ENCODE measurements at regions not wholly inside any gene's neighbourhood (a gene's known extent, or its start where the extent isn't known, plus 50 kb on each side); places are given as distances from the start of the nearest gene placed in this dataset.

DNA sequence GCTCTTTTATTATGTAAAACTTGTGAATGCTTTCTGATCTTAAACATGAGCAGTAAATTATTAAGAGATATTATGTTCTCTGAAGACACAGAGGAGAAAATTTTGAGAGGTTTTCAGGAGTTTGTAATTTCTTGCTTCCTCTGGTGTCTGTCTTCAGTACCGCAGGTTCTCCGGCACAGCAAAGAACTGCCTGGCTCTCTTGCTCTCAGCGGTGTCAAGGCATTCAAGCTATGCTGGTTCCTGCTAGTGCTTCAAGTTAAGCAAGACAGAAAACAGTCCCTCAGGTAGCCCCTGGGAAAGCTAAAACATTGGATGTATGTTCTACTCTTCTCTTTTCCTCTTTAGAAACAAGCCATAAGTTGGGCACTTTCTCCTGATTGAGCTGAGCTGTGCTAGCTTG lies 120.2 kb upstream of the CENPE start:
- no peak overlapping the region for H2AFZ ChIP-seq (ENCODE audit: low read length, unreplicated experiment)
- no peaks in the 10 kb centered on the region for H3K4me1 ChIP-seq (ENCODE audit: control insufficient read depth, insufficient read depth, low read length, unreplicated experiment)

GRCh38 chr4:103308248-103308561 lies 110.1 kb upstream of the CENPE start:
- Histone ChIP-seq H2AFZ (ENCODE audit: low read length, unreplicated experiment) (no peak overlapping the region), H3K4me3 (ENCODE audit: low read depth, low read length) (no peak overlapping the region), H3K4me1 (ENCODE audit: control insufficient read depth, insufficient read depth, low read length, unreplicated experiment) (no peaks in the 10 kb centered on the region), H3K27me3 (ENCODE audit: insufficient read depth, low read length) (peaks cover 13% of the 10 kb centered on the region; the same call in 1 of the 2 replicates), H3K79me2 (ENCODE audit: control insufficient read depth, insufficient read depth, low read length, unreplicated experiment) (no peaks in the 10 kb centered on the region), H3K36me3 (ENCODE audit: insufficient read depth, low read length) (no peaks in the 10 kb centered on the region), H3K27ac (ENCODE audit: low read depth, low read length) (no peak overlapping the region)

More for the DNA sequence above, 120.2 kb upstream of the CENPE start:
- H3K27ac ChIP-seq (ENCODE audit: low read depth, low read length), result no peak overlapping the region
- H3K79me2 ChIP-seq (ENCODE audit: control insufficient read depth, insufficient read depth, low read length, unreplicated experiment), result no peaks in the 10 kb centered on the region
- no peaks in the 10 kb centered on the region for H3K36me3 ChIP-seq (ENCODE audit: insufficient read depth, low read length)
- H3K27me3 ChIP-seq (ENCODE audit: insufficient read depth, low read length), result no peaks in the 10 kb centered on the region
- H3K4me3 ChIP-seq (ENCODE audit: low read depth, low read length), result no peak overlapping the region

DNA sequence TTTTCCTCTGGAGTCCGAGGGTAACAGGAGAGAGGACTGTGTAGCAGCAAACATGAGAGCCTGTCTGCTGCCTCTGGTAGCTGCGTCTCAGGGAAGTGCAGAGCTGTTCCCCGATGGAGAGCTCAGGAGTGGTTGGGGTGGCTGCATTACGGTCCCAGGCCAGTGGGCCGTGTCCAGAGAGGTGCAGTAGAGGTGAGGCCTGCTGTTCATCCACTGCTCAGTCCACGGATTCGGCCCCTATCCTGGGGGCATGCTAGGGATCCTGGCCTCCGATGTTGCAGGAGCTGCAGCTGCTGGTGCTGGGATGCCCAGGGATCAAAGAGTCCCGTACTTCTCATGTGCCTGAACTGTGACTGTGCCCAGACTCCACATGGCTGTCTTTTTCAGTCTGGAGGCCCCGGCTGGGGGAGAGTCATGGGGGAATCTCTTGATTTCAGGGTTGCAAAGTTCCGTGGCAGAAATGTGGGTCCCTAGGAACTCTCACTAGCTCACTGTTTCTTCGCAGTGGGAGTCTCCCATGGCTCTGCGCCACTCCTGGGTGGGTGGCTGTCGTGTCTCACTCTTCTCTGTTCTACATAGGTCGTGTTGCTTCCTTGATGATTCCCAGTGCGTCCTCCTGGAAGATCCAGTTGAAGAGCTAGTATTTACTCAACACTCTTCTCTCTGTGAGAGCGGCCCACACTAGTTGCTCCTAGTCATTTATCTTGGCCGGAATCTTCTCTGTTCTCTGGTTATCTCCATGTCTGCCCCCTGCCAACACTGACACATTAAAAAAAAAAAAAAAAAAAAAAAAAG lies 109.5 kb upstream of the CENPE start:
- no peaks in the 10 kb centered on the region for H3K79me2 ChIP-seq (ENCODE audit: control insufficient read depth, insufficient read depth, low read length, unreplicated experiment)

GRCh38 chr4:103306870-103307375 lies 108.8 kb upstream of the CENPE start:
- no peaks in the 10 kb centered on the region for H3K79me2 ChIP-seq (ENCODE audit: control insufficient read depth, insufficient read depth, low read length, unreplicated experiment)
- no peaks in the 10 kb centered on the region for H3K4me1 ChIP-seq (ENCODE audit: control insufficient read depth, insufficient read depth, low read length, unreplicated experiment)
- peaks cover 10% of the 10 kb centered on the region; the same call in 1 of the 2 replicates for H3K27me3 ChIP-seq (ENCODE audit: insufficient read depth, low read length)
- H3K36me3 ChIP-seq (ENCODE audit: insufficient read depth, low read length), result no peaks in the 10 kb centered on the region
- no peak overlapping the region for H3K4me3 ChIP-seq (ENCODE audit: low read depth, low read length)
- H2AFZ ChIP-seq (ENCODE audit: low read length, unreplicated experiment), result no peak overlapping the region
- no peak overlapping the region for H3K27ac ChIP-seq (ENCODE audit: low read depth, low read length)

More for the DNA sequence above, 109.5 kb upstream of the CENPE start:
- H2AFZ ChIP-seq (ENCODE audit: low read length, unreplicated experiment), result no peak overlapping the region
- no peak overlapping the region for H3K27ac ChIP-seq (ENCODE audit: low read depth, low read length)
- H3K36me3 ChIP-seq (ENCODE audit: insufficient read depth, low read length), result no peaks in the 10 kb centered on the region
- H3K4me3 ChIP-seq (ENCODE audit: low read depth, low read length), result no peak overlapping the region
- H3K4me1 ChIP-seq (ENCODE audit: control insufficient read depth, insufficient read depth, low read length, unreplicated experiment), result no peaks in the 10 kb centered on the region
- peaks cover 13% of the 10 kb centered on the region; the same call in 1 of the 2 replicates for H3K27me3 ChIP-seq (ENCODE audit: insufficient read depth, low read length)

- Histone ChIP-seq H3K4me3 (ENCODE audit: low read depth, low read length) (no peak overlapping the region), H2AFZ (ENCODE audit: low read length, unreplicated experiment) (no peak overlapping the region), H3K4me1 (ENCODE audit: control insufficient read depth, insufficient read depth, low read length, unreplicated experiment) (no peaks in the 10 kb centered on the region), H3K36me3 (ENCODE audit: insufficient read depth, low read length) (no peaks in the 10 kb centered on the region), H3K27me3 (ENCODE audit: insufficient read depth, low read length) (peaks cover 10% of the 10 kb centered on the region; the same call in 1 of the 2 replicates), H3K79me2 (ENCODE audit: control insufficient read depth, insufficient read depth, low read length, unreplicated experiment) (no peaks in the 10 kb centered on the region), H3K27ac (ENCODE audit: low read depth, low read length) (no peak overlapping the region)
Observed at GRCh38 chr4:103305355-103305754, 107.2 kb upstream of the CENPE start.

- H2AFZ ChIP-seq (ENCODE audit: low read length, unreplicated experiment), result no peak overlapping the region
- H3K36me3 ChIP-seq (ENCODE audit: insufficient read depth, low read length), result no peaks in the 10 kb centered on the region
- H3K79me2 ChIP-seq (ENCODE audit: control insufficient read depth, insufficient read depth, low read length, unreplicated experiment), result no peaks in the 10 kb centered on the region
Observed at GRCh38 chr4:103303011-103303410, 104.9 kb upstream of the CENPE start.

DNA sequence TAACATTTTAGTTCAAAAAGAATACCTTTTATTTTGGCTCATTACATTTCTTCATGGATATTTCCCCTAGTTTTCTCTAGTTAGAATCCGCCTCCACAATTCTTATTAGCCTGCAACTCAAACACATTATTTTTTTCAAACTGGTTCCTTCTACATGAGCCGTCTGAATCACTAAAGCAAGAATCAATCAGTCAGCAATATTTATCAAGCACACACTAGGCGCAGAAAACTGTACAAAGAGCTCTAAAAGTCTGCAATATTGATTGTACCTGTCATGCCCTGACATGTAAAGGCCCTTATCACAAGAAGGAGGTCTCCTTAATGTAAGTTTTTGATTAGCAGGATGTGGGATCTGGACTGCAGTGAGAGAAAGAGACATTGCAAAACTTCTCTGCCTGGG lies 94.8 kb upstream of the CENPE start:
- Histone ChIP-seq H3K79me2 (ENCODE audit: control insufficient read depth, insufficient read depth, low read length, unreplicated experiment) (no peaks in the 10 kb centered on the region), H2AFZ (ENCODE audit: low read length, unreplicated experiment) (no peak overlapping the region), H3K27ac (ENCODE audit: low read depth, low read length) (no peak overlapping the region), H3K27me3 (ENCODE audit: insufficient read depth, low read length) (peaks cover 14% of the 10 kb centered on the region; the same call in 1 of the 2 replicates), H3K36me3 (ENCODE audit: insufficient read depth, low read length) (no peaks in the 10 kb centered on the region), H3K4me3 (ENCODE audit: low read depth, low read length) (no peak overlapping the region), H3K4me1 (ENCODE audit: control insufficient read depth, insufficient read depth, low read length, unreplicated experiment) (no peaks in the 10 kb centered on the region)

More at GRCh38 chr4:103303011-103303410, 104.9 kb upstream of the CENPE start:
- H3K4me1 ChIP-seq (ENCODE audit: control insufficient read depth, insufficient read depth, low read length, unreplicated experiment), result no peaks in the 10 kb centered on the region
- H3K4me3 ChIP-seq (ENCODE audit: low read depth, low read length), result no peak overlapping the region
- H3K27ac ChIP-seq (ENCODE audit: low read depth, low read length), result no peak overlapping the region
- peaks cover 10% of the 10 kb centered on the region; the same call in 1 of the 2 replicates for H3K27me3 ChIP-seq (ENCODE audit: insufficient read depth, low read length)

GRCh38 chr4:103292373-103292772 lies 94.2 kb upstream of the CENPE start:
- Histone ChIP-seq H3K79me2 (ENCODE audit: control insufficient read depth, insufficient read depth, low read length, unreplicated experiment) (no peaks in the 10 kb centered on the region), H2AFZ (ENCODE audit: low read length, unreplicated experiment) (no peak overlapping the region), H3K27ac (ENCODE audit: low read depth, low read length) (no peak overlapping the region), H3K36me3 (ENCODE audit: insufficient read depth, low read length) (no peaks in the 10 kb centered on the region), H3K4me1 (ENCODE audit: control insufficient read depth, insufficient read depth, low read length, unreplicated experiment) (no peaks in the 10 kb centered on the region), H3K4me3 (ENCODE audit: low read depth, low read length) (no peak overlapping the region), H3K27me3 (ENCODE audit: insufficient read depth, low read length) (peaks cover 14% of the 10 kb centered on the region; the same call in 1 of the 2 replicates)

GRCh38 chr4:103289186-103289585 lies 91.0 kb upstream of the CENPE start:
- Histone ChIP-seq H3K36me3 (ENCODE audit: insufficient read depth, low read length) (no peaks in the 10 kb centered on the region), H3K79me2 (ENCODE audit: control insufficient read depth, insufficient read depth, low read length, unreplicated experiment) (no peaks in the 10 kb centered on the region), H3K27ac (ENCODE audit: low read depth, low read length) (no peak overlapping the region), H3K4me1 (ENCODE audit: control insufficient read depth, insufficient read depth, low read length, unreplicated experiment) (no peaks in the 10 kb centered on the region), H3K27me3 (ENCODE audit: insufficient read depth, low read length) (peaks cover 14% of the 10 kb centered on the region; the same call in 1 of the 2 replicates), H3K4me3 (ENCODE audit: low read depth, low read length) (no peak overlapping the region), H2AFZ (ENCODE audit: low read length, unreplicated experiment) (no peak overlapping the region)

GRCh38 chr4:103272174-103272573 lies 74.0 kb upstream of the CENPE start:
- H3K4me3 ChIP-seq (ENCODE audit: low read depth, low read length), result no peak overlapping the region
- no peaks in the 10 kb centered on the region for H3K36me3 ChIP-seq (ENCODE audit: insufficient read depth, low read length)
- H2AFZ ChIP-seq (ENCODE audit: low read length, unreplicated experiment), result no peak overlapping the region
- no peaks in the 10 kb centered on the region for H3K27me3 ChIP-seq (ENCODE audit: insufficient read depth, low read length)
- H3K4me1 ChIP-seq (ENCODE audit: control insufficient read depth, insufficient read depth, low read length, unreplicated experiment), result no peaks in the 10 kb centered on the region
- no peak overlapping the region for H3K27ac ChIP-seq (ENCODE audit: low read depth, low read length)
- H3K79me2 ChIP-seq (ENCODE audit: control insufficient read depth, insufficient read depth, low read length, unreplicated experiment), result no peaks in the 10 kb centered on the region

DNA sequence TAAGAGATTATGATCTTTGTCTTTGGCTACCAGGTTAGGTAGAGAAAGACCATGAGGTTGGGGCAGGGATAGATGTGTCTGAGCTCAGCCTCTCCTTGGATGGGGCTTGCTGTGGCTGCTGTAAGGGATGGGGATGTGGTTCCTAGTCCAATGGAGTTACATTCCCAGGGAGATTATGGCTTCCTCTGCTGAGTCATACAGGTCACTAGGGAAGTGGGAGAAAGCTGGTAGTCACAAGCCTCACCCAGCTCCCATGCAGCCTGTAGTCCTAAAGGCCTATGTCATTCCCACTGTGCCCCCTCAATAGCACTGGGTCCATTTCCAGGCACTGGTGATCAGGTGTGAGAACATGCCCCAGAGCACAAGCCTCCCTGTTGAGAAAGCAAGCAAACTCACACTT lies 70.6 kb upstream of the CENPE start:
- no peaks in the 10 kb centered on the region for H3K27me3 ChIP-seq (ENCODE audit: insufficient read depth, low read length)
- H3K4me3 ChIP-seq (ENCODE audit: low read depth, low read length), result no peak overlapping the region
- H3K79me2 ChIP-seq (ENCODE audit: control insufficient read depth, insufficient read depth, low read length, unreplicated experiment), result no peaks in the 10 kb centered on the region
- no peak overlapping the region for H3K27ac ChIP-seq (ENCODE audit: low read depth, low read length)
- H3K4me1 ChIP-seq (ENCODE audit: control insufficient read depth, insufficient read depth, low read length, unreplicated experiment), result no peaks in the 10 kb centered on the region
- no peaks in the 10 kb centered on the region for H3K36me3 ChIP-seq (ENCODE audit: insufficient read depth, low read length)
- H2AFZ ChIP-seq (ENCODE audit: low read length, unreplicated experiment), result no peak overlapping the region

Measured in ACC112 (cell line).